Parathyroid adenoma (tissue), 2 donors: ENCODE measurements at regions not wholly inside any gene's neighbourhood (a gene's known extent, or its start where the extent isn't known, plus 50 kb on each side); places are given as distances from the start of the nearest gene placed in this dataset.

Experiments
- H2AFZ ChIP-seq: fragments of 300-600 bp; sonication (generic); one replicate; pipeline ENCODE4 v1.7.0; 2017; ENCODE audit warnings: antibody characterized with exemption, mild to moderate bottlenecking
- H3K27ac ChIP-seq: fragments of 300-600 bp; sonication (generic); one replicate; pipeline ENCODE4 v1.7.0; 2017
- H3K27me3 ChIP-seq: fragments of 300-600 bp; sonication (generic); one replicate; pipeline ENCODE4 v1.7.0; 2017; ENCODE audit warnings: low read length; ENCODE audit not compliant: control insufficient read depth, insufficient read depth
- H3K36me3 ChIP-seq: fragments of 300-600 bp; sonication (generic); one replicate; pipeline ENCODE4 v1.7.0; 2017; ENCODE audit warnings: low read length; ENCODE audit not compliant: control insufficient read depth, insufficient read depth
- H3K4me1 ChIP-seq: fragments of 300-600 bp; sonication (generic); one replicate; pipeline ENCODE4 v1.7.0; 2017; ENCODE audit warnings: control low read depth
- H3K4me2 ChIP-seq: fragments of 300-600 bp; sonication (generic); one replicate; pipeline ENCODE4 v1.7.0; 2017; ENCODE audit warnings: low read length
- H3K4me3 ChIP-seq: fragments of 300-600 bp; sonication (generic); one replicate; pipeline ENCODE4 v1.7.0; 2017; ENCODE audit warnings: low read depth, low read length
- H3K79me2 ChIP-seq: fragments of 300-600 bp; sonication (generic); one replicate; pipeline ENCODE4 v1.7.0; 2017; ENCODE audit warnings: control low read depth
- H3K9ac ChIP-seq: fragments of 300-600 bp; sonication (generic); one replicate; pipeline ENCODE4 v1.7.0; 2017; ENCODE audit warnings: mild to moderate bottlenecking
- H3K9me3 ChIP-seq: fragments of 300-600 bp; sonication (generic); one replicate; pipeline ENCODE4 v1.7.0; 2017; ENCODE audit warnings: low read length; ENCODE audit not compliant: control insufficient read depth
- CTCF ChIP-seq: fragments of 300-600 bp; sonication (generic); IDR thresholded peaks from one replicate; pipeline ENCODE4 v1.7.0; 2017; ENCODE audit warnings: antibody characterized with exemption, mild to moderate bottlenecking
- donor health status: primary hyperparathyroidism.

DNA sequence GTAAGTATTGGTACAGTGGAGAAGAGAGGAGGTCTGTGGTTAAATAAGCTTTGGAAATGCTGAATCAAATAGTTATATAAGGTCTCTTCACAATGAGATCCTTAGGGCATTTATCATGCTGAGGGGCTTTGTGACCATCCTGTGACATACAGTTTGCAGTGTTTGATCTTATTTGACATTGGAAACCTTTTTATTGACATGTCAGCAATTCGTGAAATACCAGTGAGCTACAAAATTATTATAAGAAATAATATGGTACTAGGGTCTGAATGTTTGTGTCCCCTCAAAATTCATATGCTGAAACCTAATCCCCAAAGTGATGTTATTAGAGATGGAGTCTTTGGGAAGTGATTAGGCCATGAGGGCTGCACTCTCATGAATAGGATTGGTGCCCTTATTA is 98.4 kb downstream of the MID1IP1 start:
- H3K27me3 ChIP-seq = no peaks in the 10 kb centered on the region
- H3K36me3 ChIP-seq = no peaks in the 10 kb centered on the region
- no peak overlapping the region for H2AFZ ChIP-seq
- no peak overlapping the region for H3K27ac ChIP-seq
- no peaks in the 10 kb centered on the region for H3K79me2 ChIP-seq
- H3K4me1 ChIP-seq = no peaks in the 10 kb centered on the region
- no peak overlapping the region for H3K4me3 ChIP-seq
- no peak for TF ChIP-seq CTCF
- no peaks in the 10 kb centered on the region for H3K9me3 ChIP-seq
- no peak overlapping the region for H3K4me2 ChIP-seq
- H3K9ac ChIP-seq = no peak overlapping the region

DNA sequence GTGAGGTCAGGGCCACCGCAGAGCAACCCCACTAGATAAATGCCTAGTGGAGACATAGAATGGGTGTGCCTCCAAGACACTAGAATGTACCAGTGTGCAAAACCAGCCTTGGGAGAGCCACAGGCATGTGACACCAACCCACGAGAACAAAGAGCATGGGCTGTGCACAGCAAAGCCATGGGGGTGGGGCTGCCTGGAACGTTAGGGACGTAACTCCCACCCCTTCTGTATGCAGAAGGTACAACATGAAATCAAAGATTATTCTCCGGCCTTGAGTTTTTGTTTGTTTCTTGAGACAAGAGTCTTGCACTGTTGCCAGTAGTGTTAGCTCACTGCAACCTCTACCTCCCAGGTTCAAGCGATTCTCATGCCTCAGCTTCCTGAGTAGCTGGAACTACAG is 99.5 kb downstream of the MID1IP1 start:
- H3K27me3 ChIP-seq = no peaks in the 10 kb centered on the region
- no peak overlapping the region for H3K9ac ChIP-seq
- H2AFZ ChIP-seq = no peak overlapping the region
- H3K4me3 ChIP-seq = no peak overlapping the region
- no peak overlapping the region for H3K27ac ChIP-seq
- H3K4me2 ChIP-seq = no peak overlapping the region
- H3K4me1 ChIP-seq = no peaks in the 10 kb centered on the region
- H3K79me2 ChIP-seq = no peaks in the 10 kb centered on the region
- no peaks in the 10 kb centered on the region for H3K9me3 ChIP-seq
- no peak for TF ChIP-seq CTCF
- no peaks in the 10 kb centered on the region for H3K36me3 ChIP-seq

DNA sequence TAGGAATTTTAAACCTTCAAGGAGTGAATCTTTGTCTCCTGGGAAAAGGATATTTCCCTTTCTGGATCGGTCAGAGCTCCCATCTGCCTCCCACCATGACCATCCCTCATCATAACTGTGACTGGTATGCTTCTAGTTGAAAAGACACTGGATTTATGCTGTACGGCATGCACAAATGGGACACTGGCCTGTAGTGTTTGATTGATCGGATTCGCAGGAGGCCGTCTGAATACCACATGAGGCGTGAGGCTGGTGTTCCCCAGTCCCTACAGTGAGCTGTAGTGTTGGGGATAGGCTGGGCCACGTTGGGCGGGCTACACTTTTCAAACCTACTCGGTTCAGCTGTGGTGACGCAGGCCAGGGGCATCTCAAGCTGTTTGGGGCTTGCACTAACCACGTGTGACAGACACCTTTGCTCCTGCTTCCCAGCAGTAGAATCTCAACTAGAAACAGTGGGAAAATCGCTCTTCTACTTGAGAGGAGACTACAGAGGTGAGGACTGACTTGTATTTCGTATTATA is 101.8 kb downstream of the MID1IP1 start:
- no peak overlapping the region for H3K4me2 ChIP-seq
- H3K27me3 ChIP-seq = no peaks in the 10 kb centered on the region
- TF ChIP-seq CTCF = no peak
- H3K27ac ChIP-seq = no peak overlapping the region
- no peaks in the 10 kb centered on the region for H3K36me3 ChIP-seq
- no peaks in the 10 kb centered on the region for H3K4me1 ChIP-seq
- no peaks in the 10 kb centered on the region for H3K9me3 ChIP-seq
- no peaks in the 10 kb centered on the region for H3K79me2 ChIP-seq
- no peak overlapping the region for H3K9ac ChIP-seq
- no peak overlapping the region for H3K4me3 ChIP-seq
- no peak overlapping the region for H2AFZ ChIP-seq

DNA sequence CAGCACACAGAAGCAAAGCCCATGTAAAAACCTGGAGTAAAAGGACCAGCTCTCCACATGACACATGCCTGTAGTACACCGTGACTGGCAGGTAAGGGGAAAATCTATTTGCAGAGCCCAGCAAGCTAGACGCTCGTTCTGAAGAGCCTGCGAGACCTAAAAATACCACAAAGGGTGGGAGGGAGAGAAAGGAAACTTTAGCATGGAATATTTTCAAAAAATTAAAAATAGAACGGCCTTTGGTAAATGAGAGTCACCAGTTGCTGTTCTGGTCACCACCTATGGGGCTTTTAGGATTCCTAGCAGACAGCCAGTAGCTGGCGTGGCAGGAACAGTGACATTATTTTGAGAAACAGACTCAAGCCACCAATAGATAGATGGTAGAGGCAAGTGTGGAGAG is 115.5 kb downstream of the MID1IP1 start:
- H3K4me2 ChIP-seq = no peak overlapping the region
- no peak for TF ChIP-seq CTCF
- no peaks in the 10 kb centered on the region for H3K27me3 ChIP-seq
- no peak overlapping the region for H2AFZ ChIP-seq
- no peaks in the 10 kb centered on the region for H3K36me3 ChIP-seq
- no peak overlapping the region for H3K9ac ChIP-seq
- no peak overlapping the region for H3K4me3 ChIP-seq
- no peak overlapping the region for H3K27ac ChIP-seq
- no peaks in the 10 kb centered on the region for H3K4me1 ChIP-seq
- no peaks in the 10 kb centered on the region for H3K9me3 ChIP-seq
- no peaks in the 10 kb centered on the region for H3K79me2 ChIP-seq

DNA sequence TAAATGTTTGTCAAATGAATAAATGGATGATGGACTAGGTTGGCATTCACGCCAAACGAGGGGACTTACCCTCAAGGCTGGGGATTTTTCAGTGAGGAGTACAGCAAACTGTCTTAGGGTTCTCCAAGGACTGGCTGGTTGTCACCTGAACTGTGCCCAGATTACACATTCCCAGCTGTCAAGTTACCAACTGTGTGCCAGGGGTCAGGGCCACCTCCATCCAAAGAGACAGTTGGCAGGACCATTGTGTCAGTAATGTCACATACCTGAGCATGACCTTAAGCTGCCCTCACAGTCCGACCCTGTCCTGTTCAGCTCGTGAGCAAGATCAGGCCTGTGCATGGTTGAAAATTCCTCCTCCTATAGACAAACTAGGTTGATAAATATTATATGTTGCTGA is 116.7 kb downstream of the MID1IP1 start:
- Histone ChIP-seq H3K36me3 (no peaks in the 10 kb centered on the region), H3K27ac (no peak overlapping the region), H2AFZ (no peak overlapping the region), H3K4me2 (no peak overlapping the region), H3K27me3 (no peaks in the 10 kb centered on the region), H3K79me2 (no peaks in the 10 kb centered on the region), H3K9ac (no peak overlapping the region), H3K9me3 (no peaks in the 10 kb centered on the region), H3K4me3 (no peak overlapping the region), H3K4me1 (no peaks in the 10 kb centered on the region)
- no peak for TF ChIP-seq CTCF
